ENCODE measurements at regions not wholly inside any gene's neighbourhood (a gene's known extent, or its start where the extent isn't known, plus 50 kb on each side); places are given as distances from the start of the nearest gene placed in this dataset.
"Not testable (repeated sequence)": the region's sequence is repeated elsewhere in the genome, so short reads cannot be mapped to it uniquely, and the experiment has no call there.

GRCh38 chr13:57857945-57858344, 226.4 kb downstream of the PCDH17 start:
- DNase-seq: no peak
- no peak for ATAC-seq (ENCODE audit: low read depth in 2 of 2)
- H3K27me3 Mint-ChIP-seq: no peaks in the 10 kb centered on the region
- no peak overlapping the region for H3K4me3 Mint-ChIP-seq
- H3K9me3 Mint-ChIP-seq: peaks cover 0 to 3% (median 0%) of the 10 kb centered on the region in 7 donors
- no peaks in the 10 kb centered on the region for H3K36me3 Mint-ChIP-seq
- no peaks in the 10 kb centered on the region for H3K4me1 Mint-ChIP-seq
- no peak overlapping the region for H3K27ac Mint-ChIP-seq

GRCh38 chr13:57858376-57858775, 226.8 kb downstream of the PCDH17 start:
- DNase-seq (no peak), ATAC-seq (ENCODE audit: low read depth in 2 of 2) (no peak)
- no peak overlapping the region for H3K27ac Mint-ChIP-seq
- H3K27me3 Mint-ChIP-seq: no peaks in the 10 kb centered on the region
- H3K4me3 Mint-ChIP-seq: no peak overlapping the region
- no peaks in the 10 kb centered on the region for H3K4me1 Mint-ChIP-seq
- peaks cover 0 to 3% (median 0%) of the 10 kb centered on the region in 7 donors for H3K9me3 Mint-ChIP-seq
- no peaks in the 10 kb centered on the region for H3K36me3 Mint-ChIP-seq

GRCh38 chr13:57862879-57863278, 231.3 kb downstream of the PCDH17 start:
- no peak for DNase-seq
- H3K4me1 Mint-ChIP-seq: no peaks in the 10 kb centered on the region
- H3K4me3 Mint-ChIP-seq: no peak overlapping the region
- peaks cover 0 to 7% (median 4%) of the 10 kb centered on the region in 7 donors for H3K9me3 Mint-ChIP-seq
- no peaks in the 10 kb centered on the region for H3K27me3 Mint-ChIP-seq
- no peaks in the 10 kb centered on the region for H3K36me3 Mint-ChIP-seq
- H3K27ac Mint-ChIP-seq: no peak overlapping the region
- no peak for ATAC-seq (ENCODE audit: low read depth in 2 of 2)

GRCh38 chr13:57865600-57866294, 234.2 kb downstream of the PCDH17 start:
- H3K27me3 Mint-ChIP-seq: no peaks in the 10 kb centered on the region
- no peak for DNase-seq
- peaks cover 0 to 14% (median 4%) of the 10 kb centered on the region in 7 donors for H3K9me3 Mint-ChIP-seq
- no peak overlapping the region for H3K27ac Mint-ChIP-seq
- no peak for ATAC-seq (ENCODE audit: low read depth in 2 of 2)
- no peaks in the 10 kb centered on the region for H3K36me3 Mint-ChIP-seq
- no peak overlapping the region for H3K4me3 Mint-ChIP-seq
- no peaks in the 10 kb centered on the region for H3K4me1 Mint-ChIP-seq

- no peak overlapping the region for H3K27ac Mint-ChIP-seq
- no peaks in the 10 kb centered on the region for H3K27me3 Mint-ChIP-seq
- no peak overlapping the region for H3K4me3 Mint-ChIP-seq
- no peaks in the 10 kb centered on the region for H3K4me1 Mint-ChIP-seq
- H3K9me3 Mint-ChIP-seq: peaks cover 0 to 16% (median 4%) of the 10 kb centered on the region in 7 donors
- ATAC-seq (ENCODE audit: low read depth in 2 of 2) (no peak), DNase-seq (no peak)
- H3K36me3 Mint-ChIP-seq: no peaks in the 10 kb centered on the region
Observed at GRCh38 chr13:57874530-57874929, 243.0 kb downstream of the PCDH17 start.

GRCh38 chr13:57877601-57878000, 246.1 kb downstream of the PCDH17 start:
- no peak for ATAC-seq (ENCODE audit: low read depth in 2 of 2)
- H3K9me3 Mint-ChIP-seq: peaks cover 1 to 16% (median 4%) of the 10 kb centered on the region in 7 donors
- no peak overlapping the region for H3K4me3 Mint-ChIP-seq

GRCh38 chr13:57878291-57878690, 246.7 kb downstream of the PCDH17 start:
- no peak for ATAC-seq (ENCODE audit: low read depth in 2 of 2)
- no peaks in the 10 kb centered on the region for H3K4me1 Mint-ChIP-seq
- H3K27ac Mint-ChIP-seq: no peak overlapping the region
- H3K4me3 Mint-ChIP-seq: no peak overlapping the region
- H3K27me3 Mint-ChIP-seq: no peaks in the 10 kb centered on the region
- peaks cover 0 to 16% (median 4%) of the 10 kb centered on the region in 7 donors for H3K9me3 Mint-ChIP-seq
- no peak for DNase-seq
- no peaks in the 10 kb centered on the region for H3K36me3 Mint-ChIP-seq

More at GRCh38 chr13:57877601-57878000, 246.1 kb downstream of the PCDH17 start:
- Mint-ChIP-seq H3K36me3 (no peaks in the 10 kb centered on the region), H3K4me1 (no peaks in the 10 kb centered on the region), H3K27ac (no peak overlapping the region), H3K27me3 (no peaks in the 10 kb centered on the region)
- no peak for DNase-seq

GRCh38 chr13:57897225-57897624, 265.7 kb downstream of the PCDH17 start:
- no peaks in the 10 kb centered on the region for H3K4me1 Mint-ChIP-seq
- DNase-seq (no peak), ATAC-seq (ENCODE audit: low read depth in 2 of 2) (no peak)
- H3K9me3 Mint-ChIP-seq: peaks cover 0 to 11% (median 0%) of the 10 kb centered on the region in 7 donors
- no peak overlapping the region for H3K27ac Mint-ChIP-seq
- no peaks in the 10 kb centered on the region for H3K36me3 Mint-ChIP-seq
- no peaks in the 10 kb centered on the region for H3K27me3 Mint-ChIP-seq
- H3K4me3 Mint-ChIP-seq: no peak overlapping the region

GRCh38 chr13:57899096-57899495, 267.6 kb downstream of the PCDH17 start:
- peaks cover 0 to 11% (median 5%) of the 10 kb centered on the region in 7 donors for H3K9me3 Mint-ChIP-seq
- DNase-seq (no peak), ATAC-seq (ENCODE audit: low read depth in 2 of 2) (no peak)
- H3K4me3 Mint-ChIP-seq: no peak overlapping the region
- H3K4me1 Mint-ChIP-seq: no peaks in the 10 kb centered on the region
- no peak overlapping the region for H3K27ac Mint-ChIP-seq
- no peaks in the 10 kb centered on the region for H3K36me3 Mint-ChIP-seq
- no peaks in the 10 kb centered on the region for H3K27me3 Mint-ChIP-seq

- H3K9me3 Mint-ChIP-seq: peaks cover 1 to 26% (median 6%) of the 10 kb centered on the region in 7 donors
- H3K4me3 Mint-ChIP-seq; DNase-seq; H3K27ac Mint-ChIP-seq; H3K27me3 Mint-ChIP-seq; H3K36me3 Mint-ChIP-seq; ATAC-seq (ENCODE audit: low read depth in 2 of 2); H3K4me1 Mint-ChIP-seq: not testable (repeated sequence)
Observed at GRCh38 chr13:57909833-57910232, 278.3 kb downstream of the PCDH17 start.

GRCh38 chr13:57918086-57918485, 286.5 kb downstream of the PCDH17 start:
- Mint-ChIP-seq H3K27ac (no peak overlapping the region), H3K27me3 (no peaks in the 10 kb centered on the region), H3K36me3 (no peaks in the 10 kb centered on the region), H3K4me1 (no peaks in the 10 kb centered on the region), H3K4me3 (no peak overlapping the region), H3K9me3 (peaks cover 0 to 3% (median 0%) of the 10 kb centered on the region in 7 donors)
- ATAC-seq (ENCODE audit: low read depth in 2 of 2) (no peak), DNase-seq (no peak)

- Mint-ChIP-seq H3K9me3 (peaks cover 0 to 3% (median 0%) of the 10 kb centered on the region in 7 donors), H3K27ac (no peak overlapping the region), H3K4me1 (no peaks in the 10 kb centered on the region), H3K36me3 (no peaks in the 10 kb centered on the region), H3K4me3 (no peak overlapping the region), H3K27me3 (no peaks in the 10 kb centered on the region)
- DNase-seq (no peak), ATAC-seq (ENCODE audit: low read depth in 2 of 2) (no peak)
Observed at GRCh38 chr13:57918913-57919312, 287.4 kb downstream of the PCDH17 start.

- no peak overlapping the region for H3K27ac Mint-ChIP-seq
- ATAC-seq (ENCODE audit: low read depth in 2 of 2) (no peak), DNase-seq (no peak)
- H3K27me3 Mint-ChIP-seq: no peaks in the 10 kb centered on the region
- H3K4me1 Mint-ChIP-seq: no peaks in the 10 kb centered on the region
- H3K4me3 Mint-ChIP-seq: no peak overlapping the region
- H3K9me3 Mint-ChIP-seq: peaks cover 0 to 6% (median 0%) of the 10 kb centered on the region in 7 donors
- no peaks in the 10 kb centered on the region for H3K36me3 Mint-ChIP-seq
Observed at GRCh38 chr13:57925250-57925649, 293.7 kb downstream of the PCDH17 start.

- DNase-seq (no peak), ATAC-seq (ENCODE audit: low read depth in 2 of 2) (no peak)
- Mint-ChIP-seq H3K9me3 (peaks cover 0 to 6% (median 0%) of the 10 kb centered on the region in 7 donors), H3K36me3 (no peaks in the 10 kb centered on the region), H3K4me1 (no peaks in the 10 kb centered on the region), H3K27ac (no peak overlapping the region), H3K4me3 (no peak overlapping the region), H3K27me3 (no peaks in the 10 kb centered on the region)
Observed at GRCh38 chr13:57925751-57926150, 294.2 kb downstream of the PCDH17 start.

Data from naive B cell (primary cell).